ENCODE measurements at regions not wholly inside any gene's neighbourhood (a gene's known extent, or its start where the extent isn't known, plus 50 kb on each side); places are given as distances from the start of the nearest gene placed in this dataset.
"Not testable (repeated sequence)": the region's sequence is repeated elsewhere in the genome, so short reads cannot be mapped to it uniquely, and the experiment has no call there.

- not testable (repeated sequence) for DNase-seq
Measured at GRCh38 chr5:86284400-86285190, 333.1 kb upstream of the COX7C start.

GRCh38 chr5:86287437-86287836 lies 330.3 kb upstream of the COX7C start:
- DNase-seq = not testable (repeated sequence)

GRCh38 chr5:86289786-86290185 lies 328.0 kb upstream of the COX7C start:
- DNase-seq = not testable (repeated sequence)

- DNase-seq = not testable (repeated sequence)
Measured at GRCh38 chr5:86292811-86293210, 324.9 kb upstream of the COX7C start.

- DNase-seq = not testable (repeated sequence)
Measured at GRCh38 chr5:86302643-86303042, 315.1 kb upstream of the COX7C start.

GRCh38 chr5:86305050-86305449 lies 312.7 kb upstream of the COX7C start:
- not testable (repeated sequence) for DNase-seq

- no peak for DNase-seq
Measured at GRCh38 chr5:86314951-86315350, 302.8 kb upstream of the COX7C start.

- DNase-seq = no peak
Measured at GRCh38 chr5:86320266-86320665, 297.5 kb upstream of the COX7C start.

GRCh38 chr5:86329318-86329717 lies 288.4 kb upstream of the COX7C start:
- no peak for DNase-seq

GRCh38 chr5:86330736-86331135 lies 287.0 kb upstream of the COX7C start:
- DNase-seq = no peak

GRCh38 chr5:86332851-86333250 lies 284.9 kb upstream of the COX7C start:
- DNase-seq = no peak

GRCh38 chr5:86337667-86338460 lies 279.9 kb upstream of the COX7C start:
- DNase-seq = no peak

GRCh38 chr5:86354664-86355063 lies 263.1 kb upstream of the COX7C start:
- no peak for DNase-seq

- DNase-seq = no peak
Measured at GRCh38 chr5:86360801-86361200, 256.9 kb upstream of the COX7C start.

- no peak for DNase-seq
Measured at GRCh38 chr5:86371061-86371460, 246.7 kb upstream of the COX7C start.

GRCh38 chr5:86374611-86375010 lies 243.1 kb upstream of the COX7C start:
- DNase-seq = no peak

- DNase-seq = no peak
Measured at GRCh38 chr5:86376214-86376613, 241.5 kb upstream of the COX7C start.

- no peak for DNase-seq
Measured at GRCh38 chr5:86403190-86403589, 214.6 kb upstream of the COX7C start.

GRCh38 chr5:86404256-86404655 lies 213.5 kb upstream of the COX7C start:
- DNase-seq = no peak

GRCh38 chr5:86407711-86408110 lies 210.0 kb upstream of the COX7C start:
- DNase-seq = no peak

GRCh38 chr5:86411596-86411995 lies 206.1 kb upstream of the COX7C start:
- DNase-seq = no peak

- DNase-seq = no peak
Measured at GRCh38 chr5:86427158-86427557, 190.6 kb upstream of the COX7C start.

- DNase-seq = no peak
Measured at GRCh38 chr5:86439593-86440110, 178.1 kb upstream of the COX7C start.
